DOHH2 (cell line): ENCODE measurements at regions not wholly inside any gene's neighbourhood (a gene's known extent, or its start where the extent isn't known, plus 50 kb on each side); places are given as distances from the start of the nearest gene placed in this dataset.

ENCODE experiments used
- EZH2phosphoT487 ChIP-seq: fragments of 200-600 bp; sonication (generic); IDR thresholded peaks from 2 replicates; pipeline ENCODE4 v1.6.1; 2017; ENCODE audit warnings: borderline replicate concordance, mild to moderate bottlenecking, antibody characterized with exemption, low read length, moderate library complexity, mixed read lengths
- TF ChIP-seq, protein P1 (sequence below): fragments of 200-600 bp; sonication (generic); IDR thresholded peaks from one replicate; pipeline ENCODE4 v1.5.1; 2014; ENCODE audit warnings: antibody characterized with exemption, mild to moderate bottlenecking, low read depth, low read length; ENCODE audit not compliant: poor library complexity, severe bottlenecking

- TF ChIP-seq, protein P1, sequence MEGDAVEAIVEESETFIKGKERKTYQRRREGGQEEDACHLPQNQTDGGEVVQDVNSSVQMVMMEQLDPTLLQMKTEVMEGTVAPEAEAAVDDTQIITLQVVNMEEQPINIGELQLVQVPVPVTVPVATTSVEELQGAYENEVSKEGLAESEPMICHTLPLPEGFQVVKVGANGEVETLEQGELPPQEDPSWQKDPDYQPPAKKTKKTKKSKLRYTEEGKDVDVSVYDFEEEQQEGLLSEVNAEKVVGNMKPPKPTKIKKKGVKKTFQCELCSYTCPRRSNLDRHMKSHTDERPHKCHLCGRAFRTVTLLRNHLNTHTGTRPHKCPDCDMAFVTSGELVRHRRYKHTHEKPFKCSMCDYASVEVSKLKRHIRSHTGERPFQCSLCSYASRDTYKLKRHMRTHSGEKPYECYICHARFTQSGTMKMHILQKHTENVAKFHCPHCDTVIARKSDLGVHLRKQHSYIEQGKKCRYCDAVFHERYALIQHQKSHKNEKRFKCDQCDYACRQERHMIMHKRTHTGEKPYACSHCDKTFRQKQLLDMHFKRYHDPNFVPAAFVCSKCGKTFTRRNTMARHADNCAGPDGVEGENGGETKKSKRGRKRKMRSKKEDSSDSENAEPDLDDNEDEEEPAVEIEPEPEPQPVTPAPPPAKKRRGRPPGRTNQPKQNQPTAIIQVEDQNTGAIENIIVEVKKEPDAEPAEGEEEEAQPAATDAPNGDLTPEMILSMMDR = no peak
- TF ChIP-seq EZH2phosphoT487 = no peak
Observed at GRCh38 chr5:82540301-82540700, 262.1 kb upstream of the RPS23 start.
